ENCODE measurements at regions not wholly inside any gene's neighbourhood (a gene's known extent, or its start where the extent isn't known, plus 50 kb on each side); places are given as distances from the start of the nearest gene placed in this dataset.
"Not testable (repeated sequence)": the region's sequence is repeated elsewhere in the genome, so short reads cannot be mapped to it uniquely, and the experiment has no call there.

DNA sequence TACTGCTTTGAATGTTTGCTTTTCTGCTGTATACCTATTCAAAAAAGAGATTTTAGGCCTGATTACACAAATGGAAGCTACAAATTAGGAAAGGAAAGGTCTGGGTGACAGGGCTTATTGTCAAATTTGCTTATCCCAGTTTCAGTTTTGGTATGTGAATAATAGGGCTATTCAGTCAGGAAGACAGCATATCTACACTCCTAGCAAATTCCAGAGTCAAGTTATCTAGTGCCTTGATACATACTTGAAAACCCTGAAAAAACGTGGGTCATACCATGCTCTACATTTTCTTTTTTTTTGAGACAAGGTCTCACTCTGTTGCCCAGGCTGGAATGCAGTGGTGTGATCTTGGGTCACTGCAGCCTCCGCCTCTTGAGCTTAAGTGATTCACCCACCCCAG, 59.2 kb upstream of the CCDC180 start:
- ATAC-seq; intact Hi-C loops (cut with DNase I); DNase-seq (ENCODE audit: low spot score): not testable (repeated sequence)

DNA sequence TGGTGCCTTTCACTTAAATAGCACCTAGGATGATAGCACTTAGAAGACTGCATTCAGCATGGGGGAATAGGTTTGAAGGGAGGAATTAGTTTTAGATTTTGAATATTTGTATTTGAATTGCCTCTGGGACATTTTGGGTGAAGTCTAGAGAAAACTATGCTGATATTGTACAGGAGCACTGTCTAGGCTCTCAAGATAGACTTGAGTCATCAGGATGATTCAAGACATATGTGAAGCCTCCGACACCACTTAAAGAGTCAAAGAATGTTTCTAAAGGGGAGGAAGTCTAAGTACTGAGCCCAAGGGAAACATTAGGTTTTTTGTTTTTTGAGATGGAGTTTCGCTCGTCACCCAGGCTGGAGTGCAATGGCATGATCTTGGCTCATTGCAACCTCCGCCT, 63.9 kb upstream of the CCDC180 start:
- intact Hi-C loops (cut with DNase I): no loop called here
- no peak for DNase-seq (ENCODE audit: low spot score)
- no peak for ATAC-seq

GRCh38 chr9:97241430-97241829, 66.0 kb upstream of the CCDC180 start:
- intact Hi-C loops (cut with DNase I); DNase-seq (ENCODE audit: low spot score); ATAC-seq: not testable (repeated sequence)

DNA sequence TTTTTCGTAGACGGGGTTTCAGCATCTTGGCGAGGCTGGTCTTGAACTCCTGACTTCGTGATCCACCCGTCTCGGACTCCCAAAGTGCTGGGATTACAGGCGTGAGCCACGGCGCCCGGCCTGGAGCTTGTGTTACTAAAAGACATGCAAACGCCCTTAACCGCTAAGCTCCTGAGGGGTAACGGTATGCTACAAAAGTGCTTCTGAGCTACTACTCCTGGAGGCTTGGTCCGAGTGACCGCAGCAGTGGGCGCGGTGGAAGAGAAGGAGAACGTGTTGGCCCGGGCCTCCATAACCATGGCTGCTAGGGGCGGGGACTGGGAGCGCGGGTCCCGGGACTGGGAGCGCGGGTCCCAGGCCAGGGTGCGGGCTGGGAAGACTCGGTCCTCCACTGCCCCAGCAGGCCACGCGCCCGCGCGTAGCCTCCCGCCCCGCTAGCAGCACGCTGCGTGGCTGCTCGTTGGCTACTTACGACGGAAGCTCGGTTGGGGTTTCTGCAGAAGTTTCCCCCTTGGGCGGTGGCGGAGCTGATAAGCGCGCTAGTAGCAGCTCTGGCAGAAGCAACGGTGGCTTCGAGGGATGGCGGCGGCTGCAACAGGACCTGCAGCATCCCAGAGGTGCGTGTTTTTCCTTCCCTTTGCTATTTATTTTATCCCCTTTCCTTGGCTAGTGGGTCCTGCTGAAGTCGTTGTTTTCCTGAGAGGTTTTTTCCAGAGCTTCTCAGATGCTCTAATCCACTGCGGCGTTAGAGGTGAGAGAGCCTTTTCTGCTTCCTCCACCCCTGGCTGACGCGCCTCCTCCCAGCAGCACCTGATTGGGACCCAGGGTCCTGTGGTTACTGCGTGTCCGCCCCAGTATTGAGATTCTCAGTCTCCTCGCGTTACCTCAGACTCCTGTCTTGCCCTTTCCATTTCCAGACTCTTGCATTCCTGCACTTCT, 69.2 kb upstream of the CCDC180 start:
- DNase-seq (ENCODE audit: low spot score): peak; percentile 85
- intact Hi-C loops (cut with DNase I): no loop called here
- peak; percentile 99 for ATAC-seq

- DNase-seq (ENCODE audit: low spot score) (no peak), ATAC-seq (no peak)
- intact Hi-C loops (cut with DNase I): no loop called here
These were observed 70.1 kb upstream of the CCDC180 start for GRCh38 chr9:97237311-97237786.

DNA sequence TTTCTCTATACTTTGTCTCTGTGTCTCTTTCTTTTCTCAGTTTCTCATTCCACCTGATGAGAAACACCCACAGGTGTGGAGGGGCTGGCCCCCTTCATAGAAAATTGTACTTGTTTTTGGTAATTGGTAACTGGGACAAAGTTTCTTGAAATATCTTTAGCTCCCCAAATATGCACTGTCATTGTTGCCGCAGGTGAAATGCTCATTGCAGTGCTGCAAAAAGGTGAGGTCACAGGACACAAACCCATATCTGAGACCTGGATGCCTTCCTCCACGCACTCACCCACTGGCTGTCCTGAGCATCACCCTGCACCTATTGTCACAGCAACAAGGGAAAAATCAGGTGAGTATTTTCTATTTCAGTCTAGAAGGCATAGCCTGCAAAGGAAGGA, 74.5 kb upstream of the CCDC180 start:
- DNase-seq (ENCODE audit: low spot score); intact Hi-C loops (cut with DNase I); ATAC-seq: not testable (repeated sequence)

GRCh38 chr9:97232060-97233008, 75.1 kb upstream of the CCDC180 start:
- intact Hi-C loops (cut with DNase I); DNase-seq (ENCODE audit: low spot score); ATAC-seq: not testable (repeated sequence)

- DNase-seq (ENCODE audit: low spot score); ATAC-seq; intact Hi-C loops (cut with DNase I): not testable (repeated sequence)
These were observed 85.1 kb upstream of the CCDC180 start for GRCh38 chr9:97222393-97222792.

DNA sequence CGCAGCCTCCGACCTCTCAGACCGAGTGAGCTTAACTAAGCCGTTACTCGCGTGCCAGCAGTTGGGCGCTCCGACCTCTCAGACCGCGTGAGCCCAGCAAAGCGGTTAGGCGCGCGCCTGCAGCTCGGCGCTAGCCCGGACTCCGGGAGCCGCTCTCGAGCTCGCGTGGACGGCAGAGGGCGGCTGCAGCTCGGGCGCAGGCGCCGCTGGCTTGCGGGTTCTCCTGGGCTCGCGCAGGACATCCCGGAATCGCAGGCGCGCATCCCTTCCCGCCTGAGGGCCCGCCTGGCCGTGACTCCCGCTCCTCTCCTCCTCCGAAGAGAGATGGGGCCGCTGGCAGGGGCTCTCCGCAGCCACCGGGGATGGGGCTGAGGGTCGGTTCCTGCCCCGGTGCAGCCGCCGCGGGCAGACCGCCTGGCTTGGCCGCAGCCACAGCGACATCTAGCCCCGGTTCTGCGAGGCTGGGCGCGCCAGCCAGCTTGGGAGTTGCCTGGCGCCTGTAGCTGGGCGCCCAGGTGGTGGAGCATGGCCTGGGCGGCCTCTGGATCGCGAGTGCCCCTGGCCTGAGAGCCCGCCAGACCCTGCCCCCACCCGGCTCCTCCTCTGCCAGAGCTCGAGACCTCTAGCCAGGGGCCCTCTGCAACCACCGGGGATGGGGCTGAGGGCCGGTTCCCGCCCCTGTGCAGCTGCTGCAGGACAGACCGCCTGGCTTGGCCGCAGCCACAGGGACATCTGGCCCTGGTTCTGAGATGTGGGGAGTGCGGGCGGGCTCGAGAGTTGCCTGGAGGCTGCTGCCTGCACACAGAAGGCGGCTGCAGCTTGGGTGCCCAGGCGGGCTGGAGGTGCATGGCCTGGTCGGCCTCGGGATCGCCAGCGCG, 85.7 kb upstream of the CCDC180 start:
- intact Hi-C loops (cut with DNase I): not testable (repeated sequence)
- DNase-seq (ENCODE audit: low spot score) (peak; percentile 80), ATAC-seq (peak; percentile 97)

GRCh38 chr9:97220894-97221477, 86.5 kb upstream of the CCDC180 start:
- DNase-seq (ENCODE audit: low spot score): no peak
- peak; percentile 26 for ATAC-seq
- intact Hi-C loops (cut with DNase I): no loop called here

- DNase-seq (ENCODE audit: low spot score); ATAC-seq; intact Hi-C loops (cut with DNase I): not testable (repeated sequence)
These were observed 87.1 kb upstream of the CCDC180 start for GRCh38 chr9:97220396-97220795.

- DNase-seq (ENCODE audit: low spot score); intact Hi-C loops (cut with DNase I); ATAC-seq: not testable (repeated sequence)
These were observed 87.9 kb upstream of the CCDC180 start for GRCh38 chr9:97219443-97220140.

GRCh38 chr9:97215127-97215526, 92.3 kb upstream of the CCDC180 start:
- intact Hi-C loops (cut with DNase I); DNase-seq (ENCODE audit: low spot score); ATAC-seq: not testable (repeated sequence)

DNA sequence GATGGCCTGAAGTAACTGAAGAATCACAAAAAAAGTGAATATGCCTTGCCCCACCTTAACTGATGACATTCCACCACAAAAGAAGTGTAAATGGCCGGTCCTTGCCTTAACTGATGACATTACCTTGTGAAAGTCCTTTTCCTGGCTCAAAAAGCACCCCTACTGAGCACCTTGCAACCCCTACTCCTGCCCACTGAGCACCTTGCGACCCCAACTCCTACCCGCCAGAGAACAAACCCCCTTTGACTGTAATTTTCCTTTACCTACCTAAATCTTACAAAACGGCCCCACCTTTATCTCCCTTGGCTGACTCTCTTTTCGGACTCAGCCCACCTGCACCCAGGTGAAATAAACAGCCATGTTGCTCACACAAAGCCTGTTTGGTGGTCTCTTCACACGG, 92.9 kb upstream of the CCDC180 start:
- intact Hi-C loops (cut with DNase I); DNase-seq (ENCODE audit: low spot score); ATAC-seq: not testable (repeated sequence)

DNA sequence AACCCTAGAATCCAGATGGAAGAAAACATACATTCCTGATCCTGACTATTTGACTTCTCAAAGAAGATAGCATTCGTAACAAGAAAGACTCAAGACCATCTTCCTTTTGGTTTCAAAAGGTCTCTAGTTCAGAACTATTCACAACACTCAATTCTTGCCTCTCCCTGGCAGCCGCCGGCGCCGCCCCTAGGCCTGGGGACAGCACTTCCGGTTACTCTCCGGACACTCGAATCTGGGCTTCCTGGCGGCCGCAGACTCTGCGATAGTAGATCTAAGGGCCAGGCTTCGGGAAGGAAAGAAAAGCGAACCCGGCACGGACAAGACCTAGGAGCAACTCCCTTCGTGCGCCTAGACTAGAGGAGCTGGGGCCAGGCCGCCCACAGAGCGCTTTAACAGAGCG, 107.8 kb upstream of the CCDC180 start:
- ATAC-seq; DNase-seq (ENCODE audit: low spot score); intact Hi-C loops (cut with DNase I): not testable (repeated sequence)

GRCh38 chr9:97193767-97194166, 113.7 kb upstream of the CCDC180 start:
- ATAC-seq; DNase-seq (ENCODE audit: low spot score); intact Hi-C loops (cut with DNase I): not testable (repeated sequence)

- intact Hi-C loops (cut with DNase I): no loop called here
- ATAC-seq (no peak), DNase-seq (ENCODE audit: low spot score) (no peak)
These were observed 118.9 kb upstream of the CCDC180 start for GRCh38 chr9:97188545-97188944.

Data from sciatic nerve (tissue), 2 donors.